OCI-LY7 (cell line): ENCODE measurements at regions not wholly inside any gene's neighbourhood (a gene's known extent, or its start where the extent isn't known, plus 50 kb on each side); places are given as distances from the start of the nearest gene placed in this dataset.

Source experiments
- EZH2phosphoT487 ChIP-seq: fragments of 200-600 bp; sonication (generic); IDR thresholded peaks from 2 replicates; pipeline ENCODE4 v1.6.1; 2018; ENCODE audit warnings: low read depth, borderline replicate concordance, mild to moderate bottlenecking, mixed run types, antibody characterized with exemption, low read length, moderate library complexity, mixed read lengths
- TF ChIP-seq, protein P1 (sequence below): fragments of 200-600 bp; sonication (generic); conservative IDR thresholded peaks from 2 replicates; pipeline ENCODE4 v1.5.1; 2014; ENCODE audit warnings: mild to moderate bottlenecking, antibody characterized with exemption, low read length, moderate library complexity, mixed read lengths

DNA sequence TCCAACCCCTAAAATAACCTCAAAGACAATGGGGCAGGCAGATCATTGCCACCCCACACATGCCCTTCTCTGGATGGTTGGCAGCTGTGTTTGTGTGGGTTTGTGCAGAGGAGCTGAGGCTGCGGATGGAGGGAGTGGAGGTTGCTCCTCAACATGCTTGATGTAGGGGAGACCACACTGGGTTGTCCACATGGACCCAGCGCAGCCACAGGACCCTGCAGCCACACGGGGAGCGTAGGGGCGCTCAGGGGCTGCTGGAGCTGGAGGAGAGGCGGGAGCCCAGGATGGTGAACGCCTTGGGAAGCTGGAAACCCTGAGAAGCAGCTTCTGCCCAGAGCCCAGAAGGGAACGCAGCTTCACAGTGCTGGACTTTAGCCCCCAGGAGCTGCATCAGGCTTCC is 56.3 kb upstream of the TMEM18 start:
- TF ChIP-seq, protein P1, sequence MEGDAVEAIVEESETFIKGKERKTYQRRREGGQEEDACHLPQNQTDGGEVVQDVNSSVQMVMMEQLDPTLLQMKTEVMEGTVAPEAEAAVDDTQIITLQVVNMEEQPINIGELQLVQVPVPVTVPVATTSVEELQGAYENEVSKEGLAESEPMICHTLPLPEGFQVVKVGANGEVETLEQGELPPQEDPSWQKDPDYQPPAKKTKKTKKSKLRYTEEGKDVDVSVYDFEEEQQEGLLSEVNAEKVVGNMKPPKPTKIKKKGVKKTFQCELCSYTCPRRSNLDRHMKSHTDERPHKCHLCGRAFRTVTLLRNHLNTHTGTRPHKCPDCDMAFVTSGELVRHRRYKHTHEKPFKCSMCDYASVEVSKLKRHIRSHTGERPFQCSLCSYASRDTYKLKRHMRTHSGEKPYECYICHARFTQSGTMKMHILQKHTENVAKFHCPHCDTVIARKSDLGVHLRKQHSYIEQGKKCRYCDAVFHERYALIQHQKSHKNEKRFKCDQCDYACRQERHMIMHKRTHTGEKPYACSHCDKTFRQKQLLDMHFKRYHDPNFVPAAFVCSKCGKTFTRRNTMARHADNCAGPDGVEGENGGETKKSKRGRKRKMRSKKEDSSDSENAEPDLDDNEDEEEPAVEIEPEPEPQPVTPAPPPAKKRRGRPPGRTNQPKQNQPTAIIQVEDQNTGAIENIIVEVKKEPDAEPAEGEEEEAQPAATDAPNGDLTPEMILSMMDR = no peak
- TF ChIP-seq EZH2phosphoT487 = no peak
